Endothelial cell (in vitro differentiated cells): ENCODE measurements at regions not wholly inside any gene's neighbourhood (a gene's known extent, or its start where the extent isn't known, plus 50 kb on each side); places are given as distances from the start of the nearest gene placed in this dataset.

ENCODE experiments used
- DNase-seq: peaks from one replicate; pipeline ENCODE4 v3.0.0; 2021; ENCODE audit warnings: low spot score
- H3K27ac Mint-ChIP-seq: one replicate; pipeline ENCODE4 v1.8.0; 2021; ENCODE audit warnings: mixed read lengths, inconsistent platforms; ENCODE audit not compliant: unreplicated experiment
- H3K27me3 Mint-ChIP-seq: one replicate; pipeline ENCODE4 v1.8.0; 2021; ENCODE audit warnings: mild to moderate bottlenecking, moderate library complexity, mixed read lengths, inconsistent platforms; ENCODE audit not compliant: unreplicated experiment
- H3K36me3 Mint-ChIP-seq: one replicate; pipeline ENCODE4 v1.8.0; 2021; ENCODE audit warnings: mild to moderate bottlenecking, low read depth, mixed read lengths, inconsistent platforms; ENCODE audit not compliant: unreplicated experiment
- H3K4me1 Mint-ChIP-seq: one replicate; pipeline ENCODE4 v1.8.0; 2021; ENCODE audit warnings: mild to moderate bottlenecking, mixed read lengths, inconsistent platforms; ENCODE audit not compliant: unreplicated experiment
- H3K4me3 Mint-ChIP-seq: one replicate; pipeline ENCODE4 v1.8.0; 2021; ENCODE audit warnings: mild to moderate bottlenecking, mixed read lengths, inconsistent platforms; ENCODE audit not compliant: unreplicated experiment
- H3K9me3 Mint-ChIP-seq: one replicate; pipeline ENCODE4 v1.8.0; 2021; ENCODE audit warnings: mixed read lengths, inconsistent platforms; ENCODE audit not compliant: unreplicated experiment
- TF ChIP-seq, protein P1 (sequence below): fragments of 200-600 bp; sonication (generic); IDR thresholded peaks from one replicate; pipeline ENCODE4 v1.5.0; 2021; ENCODE audit warnings: antibody characterized with exemption; ENCODE audit not compliant: unreplicated experiment

DNA sequence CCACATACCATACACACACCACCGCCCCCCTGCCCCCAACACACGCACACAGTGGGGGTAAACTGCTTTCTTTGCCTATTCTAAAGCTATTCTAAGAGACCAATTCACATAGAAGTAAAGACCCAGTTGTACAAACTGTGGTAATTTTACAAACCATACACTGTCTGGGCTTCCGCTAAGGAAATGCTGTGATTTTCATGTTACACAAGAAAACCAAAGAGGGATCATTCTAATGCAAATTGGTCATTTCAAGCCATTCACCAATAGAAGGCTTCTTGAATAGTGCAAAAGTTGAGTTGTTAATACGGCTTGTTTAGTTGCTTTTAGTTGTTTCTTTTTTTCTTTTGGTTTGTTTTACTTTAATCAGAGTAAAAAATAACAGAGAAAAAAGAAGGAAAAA is 202.8 kb downstream of the EFNB2 start:
- H3K4me1 Mint-ChIP-seq = no peaks in the 10 kb centered on the region
- TF ChIP-seq, protein P1, sequence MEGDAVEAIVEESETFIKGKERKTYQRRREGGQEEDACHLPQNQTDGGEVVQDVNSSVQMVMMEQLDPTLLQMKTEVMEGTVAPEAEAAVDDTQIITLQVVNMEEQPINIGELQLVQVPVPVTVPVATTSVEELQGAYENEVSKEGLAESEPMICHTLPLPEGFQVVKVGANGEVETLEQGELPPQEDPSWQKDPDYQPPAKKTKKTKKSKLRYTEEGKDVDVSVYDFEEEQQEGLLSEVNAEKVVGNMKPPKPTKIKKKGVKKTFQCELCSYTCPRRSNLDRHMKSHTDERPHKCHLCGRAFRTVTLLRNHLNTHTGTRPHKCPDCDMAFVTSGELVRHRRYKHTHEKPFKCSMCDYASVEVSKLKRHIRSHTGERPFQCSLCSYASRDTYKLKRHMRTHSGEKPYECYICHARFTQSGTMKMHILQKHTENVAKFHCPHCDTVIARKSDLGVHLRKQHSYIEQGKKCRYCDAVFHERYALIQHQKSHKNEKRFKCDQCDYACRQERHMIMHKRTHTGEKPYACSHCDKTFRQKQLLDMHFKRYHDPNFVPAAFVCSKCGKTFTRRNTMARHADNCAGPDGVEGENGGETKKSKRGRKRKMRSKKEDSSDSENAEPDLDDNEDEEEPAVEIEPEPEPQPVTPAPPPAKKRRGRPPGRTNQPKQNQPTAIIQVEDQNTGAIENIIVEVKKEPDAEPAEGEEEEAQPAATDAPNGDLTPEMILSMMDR = no peak
- H3K4me3 Mint-ChIP-seq = no peak overlapping the region
- H3K9me3 Mint-ChIP-seq = no peaks in the 10 kb centered on the region
- H3K27ac Mint-ChIP-seq = no peak overlapping the region
- no peak for DNase-seq
- H3K36me3 Mint-ChIP-seq = no peaks in the 10 kb centered on the region
- no peaks in the 10 kb centered on the region for H3K27me3 Mint-ChIP-seq

DNA sequence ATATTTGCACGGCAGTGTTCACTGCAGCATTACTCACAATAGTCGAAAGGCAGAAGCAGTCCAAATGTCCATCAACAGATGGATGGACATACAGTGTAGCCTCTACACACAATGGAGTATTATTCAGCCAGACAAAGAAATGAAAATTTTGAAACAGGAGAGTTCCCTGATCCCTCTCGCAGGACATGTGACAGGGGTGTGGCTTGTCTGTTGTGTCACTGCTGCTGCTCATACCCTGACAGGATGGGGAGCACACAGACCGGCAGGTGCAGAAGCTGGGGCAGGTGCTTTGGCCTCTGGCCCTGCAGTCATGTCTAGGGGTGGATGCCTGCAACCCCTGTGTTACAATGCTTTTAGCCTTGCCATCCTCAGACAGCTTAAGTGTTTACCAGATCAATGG is 204.3 kb downstream of the EFNB2 start:
- TF ChIP-seq, protein P1 = no peak
- H3K9me3 Mint-ChIP-seq = no peaks in the 10 kb centered on the region
- no peak for DNase-seq
- no peaks in the 10 kb centered on the region for H3K27me3 Mint-ChIP-seq
- H3K4me3 Mint-ChIP-seq = no peak overlapping the region
- H3K4me1 Mint-ChIP-seq = peaks cover 3% of the 10 kb centered on the region
- H3K36me3 Mint-ChIP-seq = no peaks in the 10 kb centered on the region
- H3K27ac Mint-ChIP-seq = no peak overlapping the region

DNA sequence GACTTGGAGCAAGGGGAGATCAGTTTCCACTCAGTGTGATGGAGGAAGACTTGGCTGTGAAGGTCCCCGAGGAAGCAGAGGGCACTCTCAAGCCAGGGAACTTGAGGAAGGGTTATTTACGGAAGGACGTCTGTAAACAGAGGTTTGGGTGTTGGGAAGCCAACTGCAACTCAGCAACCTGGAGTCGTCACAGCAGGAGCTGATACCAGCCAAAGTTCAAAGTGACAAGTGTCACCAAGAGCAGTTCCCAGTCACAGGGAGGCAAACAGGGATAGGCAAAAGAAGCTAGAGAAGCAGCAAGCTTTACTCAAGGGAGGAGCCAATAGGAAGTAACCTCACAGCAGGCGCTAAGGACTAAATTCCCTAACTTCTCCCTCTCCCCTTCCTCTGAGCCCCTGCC is 205.5 kb downstream of the EFNB2 start:
- Mint-ChIP-seq H3K4me3 (no peak overlapping the region), H3K27ac (no peak overlapping the region), H3K9me3 (peaks cover under 1% of the 10 kb centered on the region), H3K36me3 (peaks cover under 1% of the 10 kb centered on the region), H3K4me1 (peaks cover 3% of the 10 kb centered on the region), H3K27me3 (no peaks in the 10 kb centered on the region)
- TF ChIP-seq, protein P1 = no peak
- DNase-seq = no peak

DNA sequence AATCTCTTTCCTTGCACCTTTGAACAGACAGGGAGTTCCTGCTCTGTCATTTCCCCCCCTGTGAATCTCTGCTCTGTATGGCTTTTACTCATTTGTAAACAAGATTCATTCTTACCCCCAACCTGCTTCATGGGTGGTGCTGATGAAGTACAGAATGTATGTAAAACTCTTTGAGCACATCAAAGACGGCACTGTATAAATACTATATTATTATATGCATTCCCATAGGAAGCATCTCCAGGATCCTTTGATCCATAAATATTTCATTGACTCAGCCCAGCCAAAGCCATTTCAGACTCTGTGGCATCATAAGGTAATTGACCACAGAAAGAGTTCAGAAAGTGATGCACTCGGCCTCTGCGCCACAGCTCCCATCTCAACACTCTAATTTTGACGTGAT is 208.7 kb downstream of the EFNB2 start:
- DNase-seq = no peak
- no peak overlapping the region for H3K27ac Mint-ChIP-seq
- H3K4me3 Mint-ChIP-seq = no peak overlapping the region
- TF ChIP-seq, protein P1 = no peak
- peaks cover 16% of the 10 kb centered on the region for H3K36me3 Mint-ChIP-seq
- peaks cover 3% of the 10 kb centered on the region for H3K4me1 Mint-ChIP-seq
- H3K9me3 Mint-ChIP-seq = peaks cover 13% of the 10 kb centered on the region
- no peaks in the 10 kb centered on the region for H3K27me3 Mint-ChIP-seq

DNA sequence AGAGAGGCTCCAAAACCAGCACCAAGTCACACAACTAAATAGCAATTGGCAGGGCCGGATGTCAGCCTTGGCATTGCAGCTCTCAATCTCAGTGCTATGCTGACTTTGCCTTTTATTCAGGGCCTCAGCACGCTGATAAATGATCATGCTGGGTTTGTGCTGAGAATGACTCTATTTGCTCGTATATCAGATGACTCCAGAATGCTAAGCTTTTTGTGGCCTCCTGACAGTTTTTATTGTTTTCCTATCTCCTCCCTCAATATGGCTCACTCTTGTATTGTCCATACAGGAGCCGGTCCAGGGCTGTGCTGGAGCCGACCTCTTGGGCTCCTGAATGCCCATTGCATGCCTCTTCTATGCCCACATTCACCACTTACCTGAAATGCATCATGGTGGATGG is 211.0 kb downstream of the EFNB2 start:
- H3K4me3 Mint-ChIP-seq = no peak overlapping the region
- H3K27ac Mint-ChIP-seq = no peak overlapping the region
- TF ChIP-seq, protein P1 = no peak
- H3K27me3 Mint-ChIP-seq = no peaks in the 10 kb centered on the region
- peaks cover 16% of the 10 kb centered on the region for H3K9me3 Mint-ChIP-seq
- no peak for DNase-seq
- H3K4me1 Mint-ChIP-seq = peaks cover 3% of the 10 kb centered on the region
- peaks cover 17% of the 10 kb centered on the region for H3K36me3 Mint-ChIP-seq
